Activated T-helper 2 cell treated with anti-CD3 and anti-CD28 coated beads, Interferon-gamma antibody, Interleukin-2, Interleukin-4, amounts not matched to agents 10 μg/mL and 5 μg/mL and 100 μg/mL, durations not matched to agents 14 hours and 24 hours and 36 hours (primary cell): ENCODE measurements at regions not wholly inside any gene's neighbourhood (a gene's known extent, or its start where the extent isn't known, plus 50 kb on each side); places are given as distances from the start of the nearest gene placed in this dataset.

Experiments used
- DNase-seq: peaks from one replicate; pipeline ENCODE4 v3.0.0; 2021; ENCODE audit warnings: low spot score
- H3K27ac Mint-ChIP-seq: one replicate; pipeline ENCODE4 v1.8.0; 2021; ENCODE audit warnings: mixed read lengths
- H3K27me3 Mint-ChIP-seq: one replicate; pipeline ENCODE4 v1.8.0; 2021; ENCODE audit warnings: low read depth, mixed read lengths
- H3K36me3 Mint-ChIP-seq: one replicate; pipeline ENCODE4 v1.8.0; 2021; ENCODE audit warnings: low read depth, mixed read lengths
- H3K4me1 Mint-ChIP-seq: one replicate; pipeline ENCODE4 v1.8.0; 2021; ENCODE audit warnings: low read depth, mixed read lengths
- H3K4me3 Mint-ChIP-seq: one replicate; pipeline ENCODE4 v1.8.0; 2021; ENCODE audit warnings: low read depth, mild to moderate bottlenecking, moderate library complexity, mixed read lengths
- H3K9me3 Mint-ChIP-seq: one replicate; pipeline ENCODE4 v1.8.0; 2021; ENCODE audit warnings: mixed read lengths
- intact Hi-C: fragments of 100-400 bp; cut with micrococcal nuclease; formaldehyde crosslinking; loops from one replicate; pipeline ENCODE4 v1.15.1; 2023

- no peaks in the 10 kb centered on the region for H3K27me3 Mint-ChIP-seq
- H3K36me3 Mint-ChIP-seq: no peaks in the 10 kb centered on the region
- no peak overlapping the region for H3K4me3 Mint-ChIP-seq
- H3K9me3 Mint-ChIP-seq: no peaks in the 10 kb centered on the region
- no peak overlapping the region for H3K27ac Mint-ChIP-seq
- no peak for DNase-seq
- intact Hi-C loops: no loop called here
- H3K4me1 Mint-ChIP-seq: no peaks in the 10 kb centered on the region
These were observed 111.7 kb upstream of the AGAP1 start for GRCh38 chr2:235382179-235382578.

- Mint-ChIP-seq H3K27ac (no peak overlapping the region), H3K4me3 (no peak overlapping the region), H3K36me3 (no peaks in the 10 kb centered on the region), H3K27me3 (no peaks in the 10 kb centered on the region), H3K9me3 (no peaks in the 10 kb centered on the region), H3K4me1 (no peaks in the 10 kb centered on the region)
- no peak for DNase-seq
- intact Hi-C loops: no loop called here
These were observed 111.2 kb upstream of the AGAP1 start for GRCh38 chr2:235382601-235383000.

GRCh38 chr2:235383272-235383843 lies 110.5 kb upstream of the AGAP1 start:
- intact Hi-C loops: no loop called here
- Mint-ChIP-seq H3K36me3 (no peaks in the 10 kb centered on the region), H3K4me1 (no peaks in the 10 kb centered on the region), H3K9me3 (no peaks in the 10 kb centered on the region), H3K27ac (no peak overlapping the region), H3K4me3 (no peak overlapping the region), H3K27me3 (no peaks in the 10 kb centered on the region)
- DNase-seq: no peak

GRCh38 chr2:235384624-235385023 lies 109.2 kb upstream of the AGAP1 start:
- Mint-ChIP-seq H3K27ac (no peak overlapping the region), H3K9me3 (no peaks in the 10 kb centered on the region), H3K36me3 (no peaks in the 10 kb centered on the region), H3K4me1 (no peaks in the 10 kb centered on the region), H3K4me3 (no peak overlapping the region), H3K27me3 (no peaks in the 10 kb centered on the region)
- intact Hi-C loops: no loop called here
- DNase-seq: no peak

- H3K9me3 Mint-ChIP-seq: no peaks in the 10 kb centered on the region
- peaks cover 8% of the 10 kb centered on the region for H3K4me1 Mint-ChIP-seq
- H3K36me3 Mint-ChIP-seq: no peaks in the 10 kb centered on the region
- no peak overlapping the region for H3K27ac Mint-ChIP-seq
- DNase-seq: no peak
- no peak overlapping the region for H3K4me3 Mint-ChIP-seq
- peaks cover 3% of the 10 kb centered on the region for H3K27me3 Mint-ChIP-seq
- intact Hi-C loops: no loop called here
These were observed 104.2 kb upstream of the AGAP1 start for GRCh38 chr2:235389626-235390025.

- no peak overlapping the region for H3K27ac Mint-ChIP-seq
- no peak overlapping the region for H3K4me3 Mint-ChIP-seq
- H3K9me3 Mint-ChIP-seq: no peaks in the 10 kb centered on the region
- peak; percentile 17 for DNase-seq
- no peaks in the 10 kb centered on the region for H3K36me3 Mint-ChIP-seq
- peaks cover 3% of the 10 kb centered on the region for H3K27me3 Mint-ChIP-seq
- H3K4me1 Mint-ChIP-seq: peaks cover 8% of the 10 kb centered on the region
- intact Hi-C loops: no loop called here
These were observed 103.6 kb upstream of the AGAP1 start for GRCh38 chr2:235390108-235390815.

GRCh38 chr2:235390816-235391194 lies 103.0 kb upstream of the AGAP1 start:
- Mint-ChIP-seq H3K27me3 (peaks cover 3% of the 10 kb centered on the region), H3K4me1 (peaks cover 8% of the 10 kb centered on the region), H3K4me3 (no peak overlapping the region), H3K9me3 (no peaks in the 10 kb centered on the region), H3K36me3 (no peaks in the 10 kb centered on the region), H3K27ac (no peak overlapping the region)
- intact Hi-C loops: no loop called here
- no peak for DNase-seq

GRCh38 chr2:235391921-235392615 lies 101.8 kb upstream of the AGAP1 start:
- DNase-seq: no peak
- no peaks in the 10 kb centered on the region for H3K9me3 Mint-ChIP-seq
- no peak overlapping the region for H3K27ac Mint-ChIP-seq
- no peak overlapping the region for H3K4me3 Mint-ChIP-seq
- peaks cover 3% of the 10 kb centered on the region for H3K27me3 Mint-ChIP-seq
- H3K4me1 Mint-ChIP-seq: peaks cover 10% of the 10 kb centered on the region
- no peaks in the 10 kb centered on the region for H3K36me3 Mint-ChIP-seq
- intact Hi-C loops: no loop called here

- Mint-ChIP-seq H3K27me3 (peaks cover 5% of the 10 kb centered on the region), H3K4me3 (no peak overlapping the region)
These were observed 99.5 kb upstream of the AGAP1 start for GRCh38 chr2:235394278-235394828.

GRCh38 chr2:235396071-235396846 lies 97.6 kb upstream of the AGAP1 start:
- intact Hi-C loops: no loop called here
- Mint-ChIP-seq H3K4me1 (peaks cover 2% of the 10 kb centered on the region), H3K4me3 (no peak overlapping the region), H3K36me3 (no peaks in the 10 kb centered on the region), H3K27me3 (peaks cover 5% of the 10 kb centered on the region), H3K9me3 (no peaks in the 10 kb centered on the region), H3K27ac (no peak overlapping the region)
- DNase-seq: no peak

More at GRCh38 chr2:235394278-235394828, 99.5 kb upstream of the AGAP1 start:
- Mint-ChIP-seq H3K9me3 (no peaks in the 10 kb centered on the region), H3K4me1 (peaks cover 10% of the 10 kb centered on the region), H3K27ac (no peak overlapping the region), H3K36me3 (no peaks in the 10 kb centered on the region)
- no peak for DNase-seq
- intact Hi-C loops: no loop called here

GRCh38 chr2:235398321-235398720 lies 95.5 kb upstream of the AGAP1 start:
- Mint-ChIP-seq H3K4me1 (peaks cover 2% of the 10 kb centered on the region), H3K27ac (no peak overlapping the region), H3K36me3 (no peaks in the 10 kb centered on the region), H3K27me3 (peaks cover 5% of the 10 kb centered on the region), H3K4me3 (no peak overlapping the region), H3K9me3 (no peaks in the 10 kb centered on the region)
- intact Hi-C loops: no loop called here
- no peak for DNase-seq

- no peak overlapping the region for H3K27ac Mint-ChIP-seq
- intact Hi-C loops: no loop called here
- H3K27me3 Mint-ChIP-seq: peaks cover 3% of the 10 kb centered on the region
- no peaks in the 10 kb centered on the region for H3K36me3 Mint-ChIP-seq
- H3K4me3 Mint-ChIP-seq: no peak overlapping the region
- H3K4me1 Mint-ChIP-seq: peaks cover 2% of the 10 kb centered on the region
- no peak for DNase-seq
- H3K9me3 Mint-ChIP-seq: no peaks in the 10 kb centered on the region
These were observed 93.9 kb upstream of the AGAP1 start for GRCh38 chr2:235399895-235400294.
